GM21737 (cell line): ENCODE measurements at regions not wholly inside any gene's neighbourhood (a gene's known extent, or its start where the extent isn't known, plus 50 kb on each side); places are given as distances from the start of the nearest gene placed in this dataset.

Experiments
- ATAC-seq: cut with Tn5 transposase; IDR thresholded peaks from one replicate; pipeline ENCODE4 v1.9.1; 2021; ENCODE audit warnings: mild to moderate bottlenecking, moderate library complexity; ENCODE audit not compliant: unreplicated experiment

GRCh38 chr7:124429923-124430322 lies 335.7 kb downstream of the GPR37 start:
- ATAC-seq: no peak

GRCh38 chr7:124428781-124429180 lies 336.8 kb downstream of the GPR37 start:
- ATAC-seq: no peak

GRCh38 chr7:124426621-124427020 lies 339.0 kb downstream of the GPR37 start:
- ATAC-seq: no peak

- no peak for ATAC-seq
These were observed 341.7 kb downstream of the GPR37 start for GRCh38 chr7:124423863-124424262.

- ATAC-seq: no peak
These were observed 343.5 kb downstream of the GPR37 start for GRCh38 chr7:124422081-124422480.

GRCh38 chr7:124420367-124420766 lies 345.2 kb downstream of the GPR37 start:
- no peak for ATAC-seq

GRCh38 chr7:124413029-124413428 lies 352.6 kb downstream of the GPR37 start:
- ATAC-seq: no peak

GRCh38 chr7:124412531-124412930 lies 353.1 kb downstream of the GPR37 start:
- no peak for ATAC-seq

GRCh38 chr7:124411796-124412195 lies 353.8 kb downstream of the GPR37 start:
- no peak for ATAC-seq

- no peak for ATAC-seq
These were observed 362.0 kb downstream of the GPR37 start for GRCh38 chr7:124403587-124403986.

GRCh38 chr7:124403112-124403511 lies 362.5 kb downstream of the GPR37 start:
- ATAC-seq: no peak

- ATAC-seq: no peak
These were observed 365.7 kb downstream of the GPR37 start for GRCh38 chr7:124399941-124400340.

- no peak for ATAC-seq
These were observed 366.2 kb upstream of the TMEM229A start for GRCh38 chr7:124398937-124399552.

GRCh38 chr7:124397134-124397533 lies 364.3 kb upstream of the TMEM229A start:
- ATAC-seq: no peak

GRCh38 chr7:124390301-124390700 lies 357.4 kb upstream of the TMEM229A start:
- ATAC-seq: no peak

GRCh38 chr7:124388751-124389150 lies 355.9 kb upstream of the TMEM229A start:
- ATAC-seq: no peak

- no peak for ATAC-seq
These were observed 354.2 kb upstream of the TMEM229A start for GRCh38 chr7:124387056-124387455.

GRCh38 chr7:124379296-124379695 lies 346.4 kb upstream of the TMEM229A start:
- no peak for ATAC-seq

- ATAC-seq: no peak
These were observed 343.2 kb upstream of the TMEM229A start for GRCh38 chr7:124376111-124376510.

GRCh38 chr7:124375391-124375790 lies 342.5 kb upstream of the TMEM229A start:
- no peak for ATAC-seq

GRCh38 chr7:124369310-124369709 lies 336.4 kb upstream of the TMEM229A start:
- ATAC-seq: no peak

GRCh38 chr7:124366118-124366517 lies 333.3 kb upstream of the TMEM229A start:
- ATAC-seq: no peak

GRCh38 chr7:124364283-124364682 lies 331.4 kb upstream of the TMEM229A start:
- no peak for ATAC-seq
